ENCODE measurements at regions not wholly inside any gene's neighbourhood (a gene's known extent, or its start where the extent isn't known, plus 50 kb on each side); places are given as distances from the start of the nearest gene placed in this dataset.

GRCh38 chr10:121182219-121182618, 331.1 kb downstream of the WDR11 start:
- H3K4me2 ChIP-seq (ENCODE audit: low read length) = no peak overlapping the region
- no peaks in the 10 kb centered on the region for H3K9me2 ChIP-seq (ENCODE audit: low read depth, low read length)
- H3K9me3 ChIP-seq (ENCODE audit: low read length) = no peaks in the 10 kb centered on the region
- H4K20me1 ChIP-seq (ENCODE audit: insufficient read depth, low read length) = no peaks in the 10 kb centered on the region
- no peak overlapping the region for H3K27ac ChIP-seq (ENCODE audit: low read depth, low read length, poor library complexity, severe bottlenecking)
- H2AFZ ChIP-seq (ENCODE audit: low read length) = no peak overlapping the region
- H3K36me3 ChIP-seq (ENCODE audit: insufficient read depth, low read length) = no peaks in the 10 kb centered on the region
- no peaks in the 10 kb centered on the region for H3K4me1 ChIP-seq (ENCODE audit: insufficient read depth, low read length, severe bottlenecking)
- no peaks in the 10 kb centered on the region for H3K79me2 ChIP-seq (ENCODE audit: insufficient read depth, low read length)
- no peak overlapping the region for H3K9ac ChIP-seq (ENCODE audit: low read length)
- no peaks in the 10 kb centered on the region for H3K27me3 ChIP-seq (ENCODE audit: insufficient read depth, low read length)
- no peaks in the 10 kb centered on the region for H3F3A ChIP-seq (ENCODE audit: insufficient read depth, low read length)
- TF ChIP-seq CTCF (IDR thresholded peaks at IDR 0.05; ENCODE audit: low read length) = no peak
- TF ChIP-seq EZH2 (IDR thresholded peaks at IDR 0.05; ENCODE audit: borderline replicate concordance, low read length) = no peak
- H3K4me3 ChIP-seq (ENCODE audit: low read depth, low read length, poor library complexity, severe bottlenecking) = no peak overlapping the region

- Histone ChIP-seq H3K27ac (ENCODE audit: low read depth, low read length, poor library complexity, severe bottlenecking) (no peak overlapping the region), H3K27me3 (ENCODE audit: insufficient read depth, low read length) (no peaks in the 10 kb centered on the region), H3K9me3 (ENCODE audit: low read length) (no peaks in the 10 kb centered on the region), H3K4me1 (ENCODE audit: insufficient read depth, low read length, severe bottlenecking) (no peaks in the 10 kb centered on the region), H4K20me1 (ENCODE audit: insufficient read depth, low read length) (no peaks in the 10 kb centered on the region), H3K4me3 (ENCODE audit: low read depth, low read length, poor library complexity, severe bottlenecking) (no peak overlapping the region), H3K9me2 (ENCODE audit: low read depth, low read length) (no peaks in the 10 kb centered on the region), H3K79me2 (ENCODE audit: insufficient read depth, low read length) (no peaks in the 10 kb centered on the region), H3K36me3 (ENCODE audit: insufficient read depth, low read length) (no peaks in the 10 kb centered on the region), H3K4me2 (ENCODE audit: low read length) (no peak overlapping the region), H3K9ac (ENCODE audit: low read length) (no peak overlapping the region), H2AFZ (ENCODE audit: low read length) (no peak overlapping the region), H3F3A (ENCODE audit: insufficient read depth, low read length) (no peaks in the 10 kb centered on the region)
- TF ChIP-seq CTCF (IDR thresholded peaks at IDR 0.05; ENCODE audit: low read length) = no peak
- TF ChIP-seq EZH2 (IDR thresholded peaks at IDR 0.05; ENCODE audit: borderline replicate concordance, low read length) = no peak
These were observed 332.1 kb downstream of the WDR11 start for GRCh38 chr10:121183236-121183635.

- no peak for TF ChIP-seq EZH2 (IDR thresholded peaks at IDR 0.05; ENCODE audit: borderline replicate concordance, low read length)
- no peak for TF ChIP-seq CTCF (IDR thresholded peaks at IDR 0.05; ENCODE audit: low read length)
- H3K9me2 ChIP-seq (ENCODE audit: low read depth, low read length) = no peaks in the 10 kb centered on the region
- no peaks in the 10 kb centered on the region for H4K20me1 ChIP-seq (ENCODE audit: insufficient read depth, low read length)
- no peaks in the 10 kb centered on the region for H3K36me3 ChIP-seq (ENCODE audit: insufficient read depth, low read length)
- H3F3A ChIP-seq (ENCODE audit: insufficient read depth, low read length) = no peaks in the 10 kb centered on the region
- H3K9me3 ChIP-seq (ENCODE audit: low read length) = no peaks in the 10 kb centered on the region
- H3K27me3 ChIP-seq (ENCODE audit: insufficient read depth, low read length) = no peaks in the 10 kb centered on the region
- H3K4me1 ChIP-seq (ENCODE audit: insufficient read depth, low read length, severe bottlenecking) = no peaks in the 10 kb centered on the region
- H3K79me2 ChIP-seq (ENCODE audit: insufficient read depth, low read length) = no peaks in the 10 kb centered on the region
- H2AFZ ChIP-seq (ENCODE audit: low read length) = no peak overlapping the region
- no peak overlapping the region for H3K4me3 ChIP-seq (ENCODE audit: low read depth, low read length, poor library complexity, severe bottlenecking)
- no peak overlapping the region for H3K27ac ChIP-seq (ENCODE audit: low read depth, low read length, poor library complexity, severe bottlenecking)
- H3K9ac ChIP-seq (ENCODE audit: low read length) = no peak overlapping the region
- no peak overlapping the region for H3K4me2 ChIP-seq (ENCODE audit: low read length)
These were observed 332.5 kb downstream of the WDR11 start for GRCh38 chr10:121183707-121184106.
